CD4-positive, alpha-beta T cell (primary cell): ENCODE measurements at regions not wholly inside any gene's neighbourhood (a gene's known extent, or its start where the extent isn't known, plus 50 kb on each side); places are given as distances from the start of the nearest gene placed in this dataset.

Source experiments
- ATAC-seq: fragments of 200-7000 bp; cut with Tn5 transposase; one replicate; pipeline ENCODE4 v1.10.0; 2022; ENCODE audit warnings: mild to moderate bottlenecking; ENCODE audit not compliant: poor library complexity
- CTCF ChIA-PET: fragments of 350-600 bp; sonication (Branson Sonifier 250); formaldehyde crosslinking; loops from one replicate; lab custom pipeline; 2021; ENCODE audit warnings: antibody characterized with exemption, inconsistent platforms; lab: Charles Lee
- POLR2A ChIA-PET: fragments of 350-600 bp; sonication (Branson Sonifier 250); formaldehyde crosslinking; loops from one replicate; lab custom pipeline; 2021; ENCODE audit warnings: antibody characterized with exemption, inconsistent platforms; lab: Charles Lee
- DNase-seq, 14 experiments: peaks; one replicate each; pipeline ENCODE4 v3.0.0-alpha.2; 2013 to 2020; ENCODE audit warnings: mixed read lengths in 2 of 14
- H3K27ac ChIP-seq, 2 donors: one replicate each; pipeline versions ENCODE4 v1.5.1 to v1.7.0; 2013; ENCODE audit warnings: low read length in 2 of 2, low read depth in 1 of 2, mild to moderate bottlenecking in 1 of 2
- H3K27me3 ChIP-seq, 2 experiments: 1 replicate in 1 of 2; 2 replicates in 1 of 2; pipeline versions ENCODE4 v1.6.1 to v1.7.0; 2013; ENCODE audit warnings: low read length in 2 of 2, control low read depth in 1 of 2, mild to moderate bottlenecking in 1 of 2, moderate library complexity in 1 of 2; ENCODE audit not compliant: insufficient read depth in 2 of 2, control insufficient read depth in 1 of 2
- H3K36me3 ChIP-seq: one replicate; pipeline ENCODE4 v1.6.1; 2013; ENCODE audit warnings: low read length, control low read depth; ENCODE audit not compliant: insufficient read depth
- H3K4me1 ChIP-seq: one replicate; pipeline ENCODE4 v1.6.1; 2013; ENCODE audit warnings: low read length, control low read depth; ENCODE audit not compliant: insufficient read depth
- H3K4me3 ChIP-seq: one replicate; pipeline ENCODE4 v1.5.1; 2013; ENCODE audit warnings: mild to moderate bottlenecking, low read length, moderate library complexity
- H3K9me3 ChIP-seq, 2 experiments: 1 replicate in 1 of 2; 2 replicates in 1 of 2; pipeline versions ENCODE4 v1.6.1 to v1.7.0; 2013; ENCODE audit warnings: low read length in 2 of 2, mild to moderate bottlenecking in 2 of 2, control low read depth in 1 of 2, moderate library complexity in 1 of 2; ENCODE audit not compliant: control insufficient read depth in 1 of 2, insufficient read depth in 1 of 2
- H3K27ac Mint-ChIP-seq: one replicate; pipeline ENCODE4 v1.8.0; 2020; ENCODE audit warnings: mixed read lengths
- H3K27me3 Mint-ChIP-seq: one replicate; pipeline ENCODE4 v1.8.0; 2021; ENCODE audit warnings: mixed read lengths
- H3K36me3 Mint-ChIP-seq: one replicate; pipeline ENCODE4 v1.8.0; 2021; ENCODE audit warnings: low read depth, mixed read lengths
- H3K4me1 Mint-ChIP-seq: one replicate; pipeline ENCODE4 v1.8.0; 2021; ENCODE audit warnings: low read depth, mixed read lengths
- H3K4me3 Mint-ChIP-seq: one replicate; pipeline ENCODE4 v1.8.0; 2020; ENCODE audit warnings: mild to moderate bottlenecking, mixed read lengths
- H3K9me3 Mint-ChIP-seq: one replicate; pipeline ENCODE4 v1.8.0; 2020; ENCODE audit warnings: mixed read lengths
- CTCF ChIP-seq: fragments of 200-600 bp; IDR thresholded peaks from one replicate; pipeline ENCODE4 v1.8.0; 2022; ENCODE audit warnings: antibody characterized with exemption, mild to moderate bottlenecking
- intact Hi-C, 2 experiments: fragments of 100-400 bp; cut with DNase I in 1 of 2; cut with micrococcal nuclease in 1 of 2; formaldehyde crosslinking; loops; one replicate each; pipeline versions ENCODE4 v1.15.1 to v1.9.0; 2023 to 2025; cut with DNase I, micrococcal nuclease

- no peak for ATAC-seq
- H3K9me3 ChIP-seq, result no peaks in the 10 kb centered on the region
- TF ChIP-seq CTCF, result no peak
- no peak overlapping the region for H3K27ac ChIP-seq
- H3K4me3 ChIP-seq, result no peak overlapping the region
- DNase-seq, result no peak
- H3K9me3 Mint-ChIP-seq, result no peaks in the 10 kb centered on the region
- H3K4me3 Mint-ChIP-seq, result no peak overlapping the region
- ChIA-PET CTCF (no interaction called here), POLR2A (no interaction called here)
- H3K27me3 Mint-ChIP-seq, result no peaks in the 10 kb centered on the region
- no peaks in the 10 kb centered on the region for H3K36me3 ChIP-seq
- no peaks in the 10 kb centered on the region for H3K4me1 Mint-ChIP-seq
- no peak overlapping the region for H3K27ac Mint-ChIP-seq
- intact Hi-C loops, result no loop called here
- H3K36me3 Mint-ChIP-seq, result no peaks in the 10 kb centered on the region
- no peaks in the 10 kb centered on the region for H3K4me1 ChIP-seq
- H3K27me3 ChIP-seq, result no peaks in the 10 kb centered on the region
Measured at GRCh38 chrX:39930786-39931528, 166.8 kb downstream of the BCOR start.

- Histone ChIP-seq H3K27me3 (no peaks in the 10 kb centered on the region), H3K27ac (no peak overlapping the region), H3K4me1 (peaks cover 5% of the 10 kb centered on the region), H3K4me3 (no peak overlapping the region), H3K9me3 (no peaks in the 10 kb centered on the region), H3K36me3 (no peaks in the 10 kb centered on the region)
- ATAC-seq (no peak), DNase-seq (no peak)
- intact Hi-C loops, result no loop called here
- POLR2A ChIA-PET, result no interaction called here
- no peak overlapping the region for H3K4me3 Mint-ChIP-seq
- no peaks in the 10 kb centered on the region for H3K27me3 Mint-ChIP-seq
- no peaks in the 10 kb centered on the region for H3K36me3 Mint-ChIP-seq
- CTCF ChIA-PET, result no interaction called here
- no peak overlapping the region for H3K27ac Mint-ChIP-seq
- TF ChIP-seq CTCF, result no peak
- peaks cover 4% of the 10 kb centered on the region for H3K4me1 Mint-ChIP-seq
- H3K9me3 Mint-ChIP-seq, result no peaks in the 10 kb centered on the region
Measured at GRCh38 chrX:39931529-39932282, 166.1 kb downstream of the BCOR start.

GRCh38 chrX:39935411-39936064 lies 162.2 kb downstream of the BCOR start:
- intact Hi-C loops, result no loop called here
- H3K9me3 Mint-ChIP-seq, result no peaks in the 10 kb centered on the region
- ChIA-PET CTCF (interaction anchor here (0.6 kb wide), 1 partner anchor 1735 kb away, joined by 3 read pairs; no protein-coding TSS in a partner anchor), POLR2A (no interaction called here)
- no peaks in the 10 kb centered on the region for H3K27me3 Mint-ChIP-seq
- DNase-seq, result no peak
- H3K27ac Mint-ChIP-seq, result no peak overlapping the region
- Histone ChIP-seq H3K9me3 (no peaks in the 10 kb centered on the region), H3K36me3 (no peaks in the 10 kb centered on the region), H3K27me3 (no peaks in the 10 kb centered on the region), H3K4me3 (no peak overlapping the region), H3K27ac (no peak overlapping the region), H3K4me1 (peaks cover 20% of the 10 kb centered on the region)
- no peak overlapping the region for H3K4me3 Mint-ChIP-seq
- ATAC-seq, result no peak
- H3K4me1 Mint-ChIP-seq, result peaks cover 16% of the 10 kb centered on the region
- no peaks in the 10 kb centered on the region for H3K36me3 Mint-ChIP-seq
- TF ChIP-seq CTCF, result no peak
